PC-3 (cell line): ENCODE measurements at regions not wholly inside any gene's neighbourhood (a gene's known extent, or its start where the extent isn't known, plus 50 kb on each side); places are given as distances from the start of the nearest gene placed in this dataset.

ENCODE experiments used
- ATAC-seq: fragments of 200-7000 bp; cut with Tn5 transposase; 2 replicates; pipeline ENCODE4 v1.9.1; 2020; ENCODE audit warnings: mild to moderate bottlenecking, moderate library complexity
- BruUV-seq: library from RNA; stranded (reverse); fragments of 400-500 nt; replicated peaks from 2 replicates; lab custom pipeline; 2021; lab: Mats Ljungman, UMichigan
- CTCF ChIA-PET: fragments of 300-600 bp; sonication (Branson Sonifier 250); formaldehyde crosslinking; loops from one replicate; lab custom pipeline; 2022; ENCODE audit warnings: antibody characterized with exemption; lab: Charles Lee
- POLR2A ChIA-PET: fragments of 300-600 bp; sonication (Branson Sonifier 250); formaldehyde crosslinking; loops from one replicate; lab custom pipeline; 2022; ENCODE audit warnings: antibody characterized with exemption; ENCODE audit not compliant: unreplicated experiment; lab: Charles Lee
- DNase-seq: peaks from one replicate; pipeline ENCODE4 v3.0.0-alpha.2; 2015
- H2AFZ ChIP-seq: fragments of 300-600 bp; sonication (generic); 2 replicates; pipeline ENCODE4 v1.6.0; 2016; ENCODE audit warnings: antibody characterized with exemption, low read length
- H3F3A ChIP-seq: fragments of 300-600 bp; sonication (generic); one replicate; pipeline ENCODE4 v1.6.0; 2017; ENCODE audit warnings: antibody characterized with exemption, low read length, control low read depth, mild to moderate bottlenecking; ENCODE audit not compliant: unreplicated experiment
- H3K27ac ChIP-seq: fragments of 300-600 bp; sonication (generic); 2 replicates; pipeline ENCODE4 v1.5.1; 2016; ENCODE audit warnings: mild to moderate bottlenecking, low read length
- H3K27me3 ChIP-seq: fragments of 300-600 bp; sonication (generic); 2 replicates; pipeline ENCODE4 v1.6.1; 2016; ENCODE audit warnings: low read length, mixed read lengths
- H3K36me3 ChIP-seq: fragments of 300-600 bp; sonication (generic); 2 replicates; pipeline ENCODE4 v1.6.1; 2016; ENCODE audit warnings: low read depth, mixed run types, low read length, mixed read lengths
- H3K4me1 ChIP-seq: fragments of 300-600 bp; sonication (generic); 2 replicates; pipeline ENCODE4 v1.5.1; 2016; ENCODE audit warnings: low read length; ENCODE audit not compliant: insufficient read depth
- H3K4me2 ChIP-seq: fragments of 300-600 bp; sonication (generic); 2 replicates; pipeline ENCODE4 v1.6.0; 2016; ENCODE audit warnings: low read length
- H3K4me3 ChIP-seq: fragments of 300-600 bp; sonication (generic); 2 replicates; pipeline ENCODE4 v1.5.1; 2016; ENCODE audit warnings: mild to moderate bottlenecking, low read length, mixed read lengths
- H3K79me2 ChIP-seq: fragments of 300-600 bp; sonication (generic); 2 replicates; pipeline ENCODE4 v1.6.1; 2017; ENCODE audit warnings: low read length, mixed read lengths
- H3K9ac ChIP-seq: fragments of 300-600 bp; sonication (generic); 2 replicates; pipeline ENCODE4 v1.6.0; 2016; ENCODE audit warnings: mild to moderate bottlenecking, low read length
- H3K9me2 ChIP-seq: fragments of 300-600 bp; sonication (generic); replicated peaks from 2 replicates; pipeline ENCODE4 v1.6.1; 2016; ENCODE audit warnings: mixed run types, low read length, mixed read lengths
- H3K9me3 ChIP-seq: fragments of 300-600 bp; sonication (generic); 2 replicates; pipeline ENCODE4 v1.6.1; 2016; ENCODE audit warnings: low read length, mixed read lengths
- H4K20me1 ChIP-seq: fragments of 300-600 bp; sonication (generic); 2 replicates; pipeline ENCODE4 v1.6.1; 2016; ENCODE audit warnings: low read length, mixed read lengths
- EZH2 ChIP-seq: fragments of 300-600 bp; sonication (generic); IDR thresholded peaks from one replicate; pipeline ENCODE4 v1.6.1; 2017; ENCODE audit warnings: antibody characterized with exemption, mild to moderate bottlenecking, low read length; ENCODE audit not compliant: unreplicated experiment
- EZH2phosphoT487 ChIP-seq: fragments of 300-600 bp; sonication (generic); IDR thresholded peaks from 2 replicates; pipeline ENCODE4 v1.6.1; 2018; ENCODE audit warnings: mild to moderate bottlenecking, antibody characterized with exemption, low read length, borderline replicate concordance
- intact Hi-C: fragments of 100-400 bp; cut with micrococcal nuclease; formaldehyde crosslinking; loops from 2 replicates; pipeline ENCODE4 v1.9.0; 2023
- TF ChIP-seq, protein P1 (sequence below): fragments of 300-600 bp; sonication (generic); conservative IDR thresholded peaks from 2 replicates; pipeline ENCODE4 v1.5.1; 2017; ENCODE audit warnings: antibody characterized with exemption, low read depth, mild to moderate bottlenecking, low read length

DNA sequence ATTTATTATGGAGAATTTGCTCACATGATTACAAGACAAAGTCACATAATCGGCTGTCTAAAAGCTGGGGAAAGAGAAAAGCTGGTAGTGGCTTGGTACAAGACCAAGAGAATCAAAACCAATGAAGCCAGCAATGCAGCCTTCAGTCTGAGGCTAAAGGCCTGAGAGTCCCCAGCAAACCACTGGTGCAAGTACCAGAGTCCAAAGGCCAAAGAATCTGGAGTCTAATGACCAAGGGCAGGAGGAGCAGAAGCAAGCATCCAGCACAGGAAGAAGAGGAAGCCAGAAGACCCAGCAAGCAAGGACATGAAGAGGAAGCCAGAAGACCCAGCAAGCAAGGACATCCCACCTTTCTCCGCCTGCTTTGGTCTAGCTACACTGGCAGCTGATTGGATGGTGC lies 250.6 kb upstream of the SALL1 start:
- no peak overlapping the region for H2AFZ ChIP-seq
- H3F3A ChIP-seq, result no peaks in the 10 kb centered on the region
- H3K36me3 ChIP-seq, result no peaks in the 10 kb centered on the region
- no peak for ATAC-seq
- H3K9me2 ChIP-seq, result no peaks in the 10 kb centered on the region
- ChIA-PET POLR2A (no interaction called here), CTCF (no interaction called here)
- H3K79me2 ChIP-seq, result no peaks in the 10 kb centered on the region
- H4K20me1 ChIP-seq, result no peaks in the 10 kb centered on the region
- H3K4me2 ChIP-seq, result no peak overlapping the region
- DNase-seq, result no peak
- TF ChIP-seq, protein P1, sequence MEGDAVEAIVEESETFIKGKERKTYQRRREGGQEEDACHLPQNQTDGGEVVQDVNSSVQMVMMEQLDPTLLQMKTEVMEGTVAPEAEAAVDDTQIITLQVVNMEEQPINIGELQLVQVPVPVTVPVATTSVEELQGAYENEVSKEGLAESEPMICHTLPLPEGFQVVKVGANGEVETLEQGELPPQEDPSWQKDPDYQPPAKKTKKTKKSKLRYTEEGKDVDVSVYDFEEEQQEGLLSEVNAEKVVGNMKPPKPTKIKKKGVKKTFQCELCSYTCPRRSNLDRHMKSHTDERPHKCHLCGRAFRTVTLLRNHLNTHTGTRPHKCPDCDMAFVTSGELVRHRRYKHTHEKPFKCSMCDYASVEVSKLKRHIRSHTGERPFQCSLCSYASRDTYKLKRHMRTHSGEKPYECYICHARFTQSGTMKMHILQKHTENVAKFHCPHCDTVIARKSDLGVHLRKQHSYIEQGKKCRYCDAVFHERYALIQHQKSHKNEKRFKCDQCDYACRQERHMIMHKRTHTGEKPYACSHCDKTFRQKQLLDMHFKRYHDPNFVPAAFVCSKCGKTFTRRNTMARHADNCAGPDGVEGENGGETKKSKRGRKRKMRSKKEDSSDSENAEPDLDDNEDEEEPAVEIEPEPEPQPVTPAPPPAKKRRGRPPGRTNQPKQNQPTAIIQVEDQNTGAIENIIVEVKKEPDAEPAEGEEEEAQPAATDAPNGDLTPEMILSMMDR, result no peak
- TF ChIP-seq EZH2, result no peak
- no peak for TF ChIP-seq EZH2phosphoT487
- H3K27ac ChIP-seq, result no peak overlapping the region
- no peak overlapping the region for H3K4me3 ChIP-seq
- H3K4me1 ChIP-seq, result no peaks in the 10 kb centered on the region
- H3K27me3 ChIP-seq, result no peaks in the 10 kb centered on the region
- intact Hi-C loops, result no loop called here
- H3K9ac ChIP-seq, result no peak overlapping the region
- BruUV-seq, result no TSS peak
- H3K9me3 ChIP-seq, result no peaks in the 10 kb centered on the region

DNA sequence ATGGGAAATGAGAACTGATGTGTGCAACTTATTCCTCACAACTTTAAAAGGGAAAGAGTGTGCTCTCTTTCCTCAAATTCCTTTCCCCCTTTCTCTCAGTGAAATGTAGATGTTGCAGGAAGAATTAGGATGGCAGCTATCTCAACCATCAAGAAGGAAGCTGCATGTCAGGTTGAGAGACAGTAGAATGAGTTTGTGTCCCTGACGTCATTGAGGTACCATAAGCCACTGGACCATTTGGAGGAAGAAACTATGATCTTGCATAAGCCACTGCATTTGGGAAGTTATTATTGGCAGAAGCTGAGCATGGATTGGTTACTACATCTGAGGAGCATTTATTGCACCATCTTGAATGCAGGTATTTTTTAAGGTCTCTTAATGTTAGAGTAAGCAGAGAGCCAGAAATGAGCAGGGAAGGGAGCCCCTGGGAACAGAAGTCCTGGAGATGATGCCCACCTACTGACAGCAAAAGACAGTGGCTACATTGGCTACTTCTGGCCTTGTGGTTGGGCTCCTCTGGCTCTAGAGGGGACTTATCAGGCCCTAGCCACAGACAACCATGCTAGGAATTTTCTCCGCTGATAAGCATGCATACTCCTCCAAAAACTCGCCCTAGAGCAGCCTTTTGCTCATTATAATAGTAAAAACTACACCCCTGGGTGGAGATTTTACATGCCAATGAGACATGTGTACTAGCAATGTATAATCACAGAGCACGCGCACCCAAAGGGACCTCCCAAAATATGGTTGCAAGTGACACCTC lies 249.0 kb upstream of the SALL1 start:
- no peak for ATAC-seq
- no peak for DNase-seq
- Histone ChIP-seq H3K4me3 (no peak overlapping the region), H3K27me3 (no peaks in the 10 kb centered on the region), H3K9me3 (no peaks in the 10 kb centered on the region), H3F3A (no peaks in the 10 kb centered on the region), H3K36me3 (no peaks in the 10 kb centered on the region), H3K4me1 (no peaks in the 10 kb centered on the region), H3K27ac (no peak overlapping the region), H4K20me1 (no peaks in the 10 kb centered on the region), H3K79me2 (no peaks in the 10 kb centered on the region), H2AFZ (no peak overlapping the region), H3K4me2 (no peak overlapping the region), H3K9me2 (no peaks in the 10 kb centered on the region), H3K9ac (no peak overlapping the region)
- CTCF ChIA-PET, result no interaction called here
- POLR2A ChIA-PET, result no interaction called here
- intact Hi-C loops, result no loop called here
- TF ChIP-seq EZH2phosphoT487 (no peak), EZH2 (no peak)
- TF ChIP-seq, protein P1, result no peak
- BruUV-seq, result no TSS peak

DNA sequence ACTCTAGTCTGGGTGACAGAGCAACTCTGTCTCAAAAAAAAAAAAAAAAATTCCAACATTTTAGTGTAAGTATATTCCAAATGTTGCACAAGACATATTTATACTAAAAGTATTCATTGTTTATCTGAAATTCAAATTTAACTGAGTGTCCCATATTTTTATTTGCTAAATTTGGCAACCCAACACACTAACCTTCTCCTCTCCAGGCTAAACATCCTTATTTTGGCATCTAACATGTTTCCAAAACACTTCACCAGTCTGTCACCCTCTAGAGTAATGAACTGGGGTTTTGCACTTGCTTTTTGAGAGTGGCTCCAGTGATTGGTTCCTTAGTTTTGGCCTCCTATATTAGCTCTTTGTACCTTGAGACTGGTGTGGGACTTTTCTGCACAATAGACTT lies 243.4 kb upstream of the SALL1 start:
- H3K4me3 ChIP-seq, result no peak overlapping the region
- no peak overlapping the region for H3K9ac ChIP-seq
- ATAC-seq (no peak), DNase-seq (no peak)
- H3K4me1 ChIP-seq, result no peaks in the 10 kb centered on the region
- no peaks in the 10 kb centered on the region for H3K36me3 ChIP-seq
- TF ChIP-seq EZH2phosphoT487, result no peak
- TF ChIP-seq EZH2, result no peak
- TF ChIP-seq, protein P1, result no peak
- no peaks in the 10 kb centered on the region for H3K9me3 ChIP-seq
- H3K4me2 ChIP-seq, result no peak overlapping the region
- H3K27me3 ChIP-seq, result no peaks in the 10 kb centered on the region
- ChIA-PET POLR2A (no interaction called here), CTCF (no interaction called here)
- no TSS peak for BruUV-seq
- no peaks in the 10 kb centered on the region for H4K20me1 ChIP-seq
- no peak overlapping the region for H3K27ac ChIP-seq
- H3K9me2 ChIP-seq, result no peaks in the 10 kb centered on the region
- no peak overlapping the region for H2AFZ ChIP-seq
- H3F3A ChIP-seq, result no peaks in the 10 kb centered on the region
- no peaks in the 10 kb centered on the region for H3K79me2 ChIP-seq
- intact Hi-C loops, result no loop called here
